ENCODE measurements at regions not wholly inside any gene's neighbourhood (a gene's known extent, or its start where the extent isn't known, plus 50 kb on each side); places are given as distances from the start of the nearest gene placed in this dataset.
"Not testable (repeated sequence)": the region's sequence is repeated elsewhere in the genome, so short reads cannot be mapped to it uniquely, and the experiment has no call there.

GRCh38 chr6:170090561-170090960, 200.3 kb downstream of the DLL1 start:
- 87 to 96% (median 94%) methylated on average over 12 of the region's 12 CpGs for WGBS, 4 donors

DNA sequence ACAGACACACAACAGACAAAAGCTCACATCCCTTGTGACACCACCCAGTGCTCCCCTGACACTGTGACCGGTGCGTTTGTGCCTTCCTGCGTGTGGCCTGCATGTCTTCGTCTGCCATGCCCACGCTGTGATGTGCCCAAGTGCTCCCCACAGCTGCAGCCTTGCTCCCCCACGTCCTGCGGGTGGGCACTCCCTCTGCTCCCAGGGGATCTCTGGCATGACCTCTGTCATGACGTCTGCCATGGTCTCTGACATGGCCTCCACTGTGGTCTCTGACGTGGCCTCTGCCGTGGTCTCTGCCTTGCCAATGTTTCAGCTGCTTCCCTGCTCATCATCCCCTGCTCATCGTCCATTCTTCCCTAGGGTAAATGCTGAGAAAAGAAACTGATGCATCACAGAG, 200.9 kb downstream of the DLL1 start:
- peaks cover 0 to 22% (median 9%) of the 10 kb centered on the region in 12 donors for H3K4me1 ChIP-seq
- 64 to 76% (median 75%) methylated on average over 11 of the region's 11 CpGs for WGBS, 4 donors
- DNase-seq (peak in 2 of 5 donors; percentile 14 to 58), ATAC-seq (no peak)
- peak overlapping the region in 1 of 12 donors; percentile 27 for H3K27ac ChIP-seq
- no peak for TF ChIP-seq POLR2A (IDR thresholded peaks at IDR 0.05)
- TF ChIP-seq, protein P1, sequence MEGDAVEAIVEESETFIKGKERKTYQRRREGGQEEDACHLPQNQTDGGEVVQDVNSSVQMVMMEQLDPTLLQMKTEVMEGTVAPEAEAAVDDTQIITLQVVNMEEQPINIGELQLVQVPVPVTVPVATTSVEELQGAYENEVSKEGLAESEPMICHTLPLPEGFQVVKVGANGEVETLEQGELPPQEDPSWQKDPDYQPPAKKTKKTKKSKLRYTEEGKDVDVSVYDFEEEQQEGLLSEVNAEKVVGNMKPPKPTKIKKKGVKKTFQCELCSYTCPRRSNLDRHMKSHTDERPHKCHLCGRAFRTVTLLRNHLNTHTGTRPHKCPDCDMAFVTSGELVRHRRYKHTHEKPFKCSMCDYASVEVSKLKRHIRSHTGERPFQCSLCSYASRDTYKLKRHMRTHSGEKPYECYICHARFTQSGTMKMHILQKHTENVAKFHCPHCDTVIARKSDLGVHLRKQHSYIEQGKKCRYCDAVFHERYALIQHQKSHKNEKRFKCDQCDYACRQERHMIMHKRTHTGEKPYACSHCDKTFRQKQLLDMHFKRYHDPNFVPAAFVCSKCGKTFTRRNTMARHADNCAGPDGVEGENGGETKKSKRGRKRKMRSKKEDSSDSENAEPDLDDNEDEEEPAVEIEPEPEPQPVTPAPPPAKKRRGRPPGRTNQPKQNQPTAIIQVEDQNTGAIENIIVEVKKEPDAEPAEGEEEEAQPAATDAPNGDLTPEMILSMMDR (IDR thresholded peaks at IDR 0.05): no peak
- H3K27me3 ChIP-seq: peaks cover 0 to 2% (median 0%) of the 10 kb centered on the region in 9 donors
- H3K36me3 ChIP-seq: no peaks in the 10 kb centered on the region
- no peak overlapping the region for H3K4me3 ChIP-seq
- intact Hi-C loops (cut with DNase I): no loop called here
- no peaks in the 10 kb centered on the region for H3K9me3 ChIP-seq

More at GRCh38 chr6:170090561-170090960, 200.3 kb downstream of the DLL1 start:
- DNase-seq (peak in 1 of 5 donors; percentile 3), ATAC-seq (no peak)
- Histone ChIP-seq H3K4me1 (peaks cover 0 to 22% (median 10%) of the 10 kb centered on the region in 12 donors), H3K27me3 (peaks cover 0 to 2% (median 0%) of the 10 kb centered on the region in 9 donors), H3K4me3 (no peak overlapping the region), H3K9me3 (no peaks in the 10 kb centered on the region), H3K27ac (no peak overlapping the region), H3K36me3 (no peaks in the 10 kb centered on the region)
- intact Hi-C loops (cut with DNase I): no loop called here
- TF ChIP-seq, protein P1 (IDR thresholded peaks at IDR 0.05): no peak
- no peak for TF ChIP-seq POLR2A (IDR thresholded peaks at IDR 0.05)

GRCh38 chr6:170088582-170088955, 202.3 kb downstream of the DLL1 start:
- Histone ChIP-seq H3K4me1 (peaks cover 0 to 22% (median 9%) of the 10 kb centered on the region in 12 donors), H3K36me3 (no peaks in the 10 kb centered on the region), H3K27ac (no peak overlapping the region), H3K9me3 (no peaks in the 10 kb centered on the region), H3K4me3 (peak overlapping the region in 1 of 12 donors; percentile 15), H3K27me3 (peaks cover 0 to 2% (median 0%) of the 10 kb centered on the region in 9 donors)
- WGBS, 4 donors: 89 to 92% (median 91%) methylated on average over 7 to 20 of the region's 20 CpGs
- intact Hi-C loops (cut with DNase I): no loop called here
- DNase-seq (peak in 2 of 5 donors; percentile 5 to 61), ATAC-seq (peak in 1 of 4 donors; percentile 17)
- TF ChIP-seq POLR2A (IDR thresholded peaks at IDR 0.05): no peak
- TF ChIP-seq, protein P1 (IDR thresholded peaks at IDR 0.05): no peak

- 80 to 91% (median 83%) methylated on average over 31 to 36 of the region's 36 CpGs for WGBS, 4 donors
- H3K27ac ChIP-seq: no peak overlapping the region
- DNase-seq: peak in 3 of 5 donors; percentile 19 to 70 (median 20)
- TF ChIP-seq, protein P1 (IDR thresholded peaks at IDR 0.05): no peak
- TF ChIP-seq POLR2A (IDR thresholded peaks at IDR 0.05): no peak
- intact Hi-C loops (cut with DNase I): no loop called here
- H3K36me3 ChIP-seq: no peaks in the 10 kb centered on the region
- H3K9me3 ChIP-seq: no peaks in the 10 kb centered on the region
- ATAC-seq: peak in 2 of 4 donors; percentile 18 to 50
- peaks cover 0 to 22% (median 9%) of the 10 kb centered on the region in 12 donors for H3K4me1 ChIP-seq
- H3K4me3 ChIP-seq: peak overlapping the region in 1 of 12 donors; percentile 15
- H3K27me3 ChIP-seq: peaks cover 0 to 2% (median 0%) of the 10 kb centered on the region in 9 donors
These were observed 202.8 kb downstream of the DLL1 start for GRCh38 chr6:170087941-170088581.

- H3K4me3 ChIP-seq; H3K9me3 ChIP-seq; intact Hi-C loops (cut with DNase I); H3K36me3 ChIP-seq; H3K27ac ChIP-seq; H3K27me3 ChIP-seq; ATAC-seq: not testable (repeated sequence)
- peaks cover 0 to 22% (median 9%) of the 10 kb centered on the region in 12 donors for H3K4me1 ChIP-seq
- DNase-seq: peak in 3 of 5 donors; percentile 4 to 62 (median 20)
- WGBS, 4 donors: 92 to 100% (median 94%) methylated on average over 7 to 21 of the region's 25 CpGs
These were observed 203.5 kb downstream of the DLL1 start for GRCh38 chr6:170087421-170087780.
